ENCODE measurements at regions not wholly inside any gene's neighbourhood (a gene's known extent, or its start where the extent isn't known, plus 50 kb on each side); places are given as distances from the start of the nearest gene placed in this dataset.

- intact Hi-C loops (cut with DNase I, micrococcal nuclease) = no loop called here
- no peak overlapping the region for H3K27ac Mint-ChIP-seq
- ChIA-PET CTCF (no interaction called here), POLR2A (no interaction called here)
- ATAC-seq (ENCODE audit: poor library complexity) (no peak), DNase-seq (no peak)
- Histone ChIP-seq H3K27me3 (ENCODE audit: control insufficient read depth in 1 of 2, insufficient read depth in 2 of 2, low read length in 2 of 2) (no peaks in the 10 kb centered on the region), H3K27ac (ENCODE audit: low read depth in 1 of 2, low read length in 2 of 2) (no peak overlapping the region), H3K4me3 (ENCODE audit: low read length) (no peak overlapping the region), H3K4me1 (ENCODE audit: insufficient read depth, low read length) (no peaks in the 10 kb centered on the region), H3K36me3 (ENCODE audit: insufficient read depth, low read length) (no peaks in the 10 kb centered on the region), H3K9me3 (ENCODE audit: control insufficient read depth in 1 of 2, insufficient read depth in 1 of 2, low read length in 2 of 2) (no peaks in the 10 kb centered on the region)
- TF ChIP-seq, protein P1, sequence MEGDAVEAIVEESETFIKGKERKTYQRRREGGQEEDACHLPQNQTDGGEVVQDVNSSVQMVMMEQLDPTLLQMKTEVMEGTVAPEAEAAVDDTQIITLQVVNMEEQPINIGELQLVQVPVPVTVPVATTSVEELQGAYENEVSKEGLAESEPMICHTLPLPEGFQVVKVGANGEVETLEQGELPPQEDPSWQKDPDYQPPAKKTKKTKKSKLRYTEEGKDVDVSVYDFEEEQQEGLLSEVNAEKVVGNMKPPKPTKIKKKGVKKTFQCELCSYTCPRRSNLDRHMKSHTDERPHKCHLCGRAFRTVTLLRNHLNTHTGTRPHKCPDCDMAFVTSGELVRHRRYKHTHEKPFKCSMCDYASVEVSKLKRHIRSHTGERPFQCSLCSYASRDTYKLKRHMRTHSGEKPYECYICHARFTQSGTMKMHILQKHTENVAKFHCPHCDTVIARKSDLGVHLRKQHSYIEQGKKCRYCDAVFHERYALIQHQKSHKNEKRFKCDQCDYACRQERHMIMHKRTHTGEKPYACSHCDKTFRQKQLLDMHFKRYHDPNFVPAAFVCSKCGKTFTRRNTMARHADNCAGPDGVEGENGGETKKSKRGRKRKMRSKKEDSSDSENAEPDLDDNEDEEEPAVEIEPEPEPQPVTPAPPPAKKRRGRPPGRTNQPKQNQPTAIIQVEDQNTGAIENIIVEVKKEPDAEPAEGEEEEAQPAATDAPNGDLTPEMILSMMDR (IDR thresholded peaks at IDR 0.05) = no peak
- H3K9me3 Mint-ChIP-seq = no peaks in the 10 kb centered on the region
- no peaks in the 10 kb centered on the region for H3K4me1 Mint-ChIP-seq (ENCODE audit: low read depth)
- H3K27me3 Mint-ChIP-seq = no peaks in the 10 kb centered on the region
- no peaks in the 10 kb centered on the region for H3K36me3 Mint-ChIP-seq (ENCODE audit: low read depth)
- H3K4me3 Mint-ChIP-seq = no peak overlapping the region
Observed at GRCh38 chr2:144830543-144830942, 310.6 kb upstream of the ZEB2 start.

DNA sequence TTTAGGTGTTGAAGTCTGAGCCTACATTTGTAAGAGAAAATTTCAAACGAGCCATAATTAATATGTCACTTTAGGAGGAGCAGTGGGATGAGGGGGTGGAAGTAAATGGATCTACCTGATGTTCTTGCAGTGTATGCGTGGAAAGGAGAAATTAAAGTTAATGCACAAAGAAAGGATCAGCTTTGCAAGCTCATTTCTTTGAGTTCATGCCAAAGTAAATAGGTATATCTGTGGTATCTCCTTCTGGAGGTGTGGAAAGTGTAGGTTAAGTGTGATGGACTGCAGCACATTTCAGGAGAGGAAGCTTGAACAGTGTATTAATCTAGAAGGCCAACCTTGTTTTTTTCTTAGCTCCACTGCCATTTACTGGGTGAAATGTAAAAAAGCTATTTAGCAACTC is 307.5 kb upstream of the ZEB2 start:
- H3K4me1 ChIP-seq (ENCODE audit: insufficient read depth, low read length) = no peaks in the 10 kb centered on the region
- Mint-ChIP-seq H3K9me3 (no peaks in the 10 kb centered on the region), H3K27me3 (no peaks in the 10 kb centered on the region), H3K4me3 (no peak overlapping the region), H3K4me1 (ENCODE audit: low read depth) (no peaks in the 10 kb centered on the region), H3K36me3 (ENCODE audit: low read depth) (no peaks in the 10 kb centered on the region), H3K27ac (no peak overlapping the region)
- intact Hi-C loops (cut with DNase I, micrococcal nuclease) = no loop called here
- no peak overlapping the region for H3K4me3 ChIP-seq (ENCODE audit: low read length)
- ChIA-PET POLR2A (no interaction called here), CTCF (no interaction called here)
- H3K27ac ChIP-seq (ENCODE audit: low read depth in 1 of 2, low read length in 2 of 2) = no peak overlapping the region
- no peak for ATAC-seq (ENCODE audit: poor library complexity)
- DNase-seq = no peak
- H3K36me3 ChIP-seq (ENCODE audit: insufficient read depth, low read length) = no peaks in the 10 kb centered on the region
- TF ChIP-seq, protein P1 (IDR thresholded peaks at IDR 0.05) = no peak
- no peaks in the 10 kb centered on the region for H3K9me3 ChIP-seq (ENCODE audit: control insufficient read depth in 1 of 2, insufficient read depth in 1 of 2, low read length in 2 of 2)
- H3K27me3 ChIP-seq (ENCODE audit: control insufficient read depth in 1 of 2, insufficient read depth in 2 of 2, low read length in 2 of 2) = no peaks in the 10 kb centered on the region

GRCh38 chr2:144826105-144826504 is 306.2 kb upstream of the ZEB2 start:
- Histone ChIP-seq H3K9me3 (ENCODE audit: control insufficient read depth in 1 of 2, insufficient read depth in 1 of 2, low read length in 2 of 2) (no peaks in the 10 kb centered on the region), H3K4me3 (ENCODE audit: low read length) (no peak overlapping the region), H3K27ac (ENCODE audit: low read depth in 1 of 2, low read length in 2 of 2) (no peak overlapping the region), H3K36me3 (ENCODE audit: insufficient read depth, low read length) (no peaks in the 10 kb centered on the region), H3K27me3 (ENCODE audit: control insufficient read depth in 1 of 2, insufficient read depth in 2 of 2, low read length in 2 of 2) (no peaks in the 10 kb centered on the region), H3K4me1 (ENCODE audit: insufficient read depth, low read length) (no peaks in the 10 kb centered on the region)
- Mint-ChIP-seq H3K27me3 (peaks cover 4% of the 10 kb centered on the region), H3K27ac (no peak overlapping the region), H3K9me3 (peaks cover 6% of the 10 kb centered on the region), H3K4me1 (ENCODE audit: low read depth) (no peaks in the 10 kb centered on the region), H3K4me3 (no peak overlapping the region), H3K36me3 (ENCODE audit: low read depth) (no peaks in the 10 kb centered on the region)
- DNase-seq (no peak), ATAC-seq (ENCODE audit: poor library complexity) (no peak)
- TF ChIP-seq, protein P1 (IDR thresholded peaks at IDR 0.05) = no peak
- POLR2A ChIA-PET = no interaction called here
- CTCF ChIA-PET = no interaction called here
- intact Hi-C loops (cut with DNase I, micrococcal nuclease) = no loop called here
